ENCODE measurements at regions not wholly inside any gene's neighbourhood (a gene's known extent, or its start where the extent isn't known, plus 50 kb on each side); places are given as distances from the start of the nearest gene placed in this dataset.

DNA sequence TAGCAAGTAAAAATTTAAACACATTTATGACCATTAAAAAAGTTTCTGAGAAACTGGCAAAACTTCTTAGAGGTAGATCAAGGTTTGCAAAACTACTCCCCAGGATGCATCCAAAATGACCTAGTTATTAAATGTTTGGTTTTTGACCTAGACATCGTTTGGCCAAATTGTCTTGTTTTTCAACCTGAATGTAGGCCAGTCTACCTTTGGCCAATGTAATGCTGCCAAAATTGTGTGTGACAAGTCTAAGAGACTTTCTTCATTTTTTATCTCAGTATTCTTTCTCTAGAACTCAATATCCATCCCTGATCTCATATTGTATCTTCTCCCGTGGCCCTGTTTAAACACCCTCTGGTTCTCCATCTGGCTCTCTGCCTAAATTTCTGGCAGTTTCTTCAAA is 202.0 kb downstream of the CXCL12 start:
- Mint-ChIP-seq H3K9me3 (no peaks in the 10 kb centered on the region), H3K4me1 (no peaks in the 10 kb centered on the region), H3K36me3 (ENCODE audit: insufficient read depth) (no peaks in the 10 kb centered on the region), H3K27ac (ENCODE audit: low read depth) (no peak overlapping the region), H3K27me3 (peaks cover 9% of the 10 kb centered on the region), H3K4me3 (no peak overlapping the region)
- DNase-seq (ENCODE audit: low spot score in 2 of 2) (no peak), ATAC-seq (replicated peaks; ENCODE audit: extremely low read depth, poor library complexity, severe bottlenecking) (no peak)

DNA sequence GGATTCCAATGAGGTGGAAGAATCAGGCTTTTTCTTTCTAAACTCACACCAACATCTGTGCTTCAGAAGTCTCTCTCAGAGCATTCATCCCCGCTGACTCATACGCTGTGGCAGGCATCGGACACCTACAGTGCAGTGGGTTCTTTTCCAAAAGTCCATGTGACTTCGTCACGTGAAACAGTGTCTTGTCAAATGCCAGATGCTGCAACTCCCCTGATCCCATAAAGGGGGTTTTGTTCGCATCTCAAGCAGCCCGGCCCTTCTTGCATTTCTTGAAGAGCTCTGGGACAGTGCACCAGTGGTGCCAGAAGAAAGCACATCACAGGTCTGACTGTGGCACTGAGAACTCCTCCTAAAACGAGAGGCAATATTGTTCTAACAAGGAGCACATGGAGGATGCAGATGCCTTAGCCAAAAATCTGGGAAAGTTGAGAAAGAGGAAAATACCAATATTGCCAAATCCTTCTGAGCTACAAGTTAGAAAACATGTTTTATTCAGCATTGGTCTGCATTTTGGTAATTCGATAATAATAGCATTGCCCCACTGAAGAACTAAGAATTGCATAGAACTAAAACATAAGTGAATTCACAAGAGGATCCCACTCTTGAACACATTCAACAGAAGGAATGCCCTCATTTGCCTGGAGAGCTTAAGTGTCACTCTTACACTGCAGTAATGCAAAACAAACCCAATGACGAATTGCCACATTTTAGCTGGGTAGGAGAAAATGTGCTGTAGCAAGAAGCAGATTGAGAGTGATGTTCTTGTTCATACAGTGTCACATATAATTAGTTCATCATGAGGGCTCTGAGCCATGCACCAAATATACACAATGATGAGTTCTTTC is 204.4 kb downstream of the CXCL12 start:
- ATAC-seq (replicated peaks; ENCODE audit: extremely low read depth, poor library complexity, severe bottlenecking) (no peak), DNase-seq (ENCODE audit: low spot score in 2 of 2) (no peak)

DNA sequence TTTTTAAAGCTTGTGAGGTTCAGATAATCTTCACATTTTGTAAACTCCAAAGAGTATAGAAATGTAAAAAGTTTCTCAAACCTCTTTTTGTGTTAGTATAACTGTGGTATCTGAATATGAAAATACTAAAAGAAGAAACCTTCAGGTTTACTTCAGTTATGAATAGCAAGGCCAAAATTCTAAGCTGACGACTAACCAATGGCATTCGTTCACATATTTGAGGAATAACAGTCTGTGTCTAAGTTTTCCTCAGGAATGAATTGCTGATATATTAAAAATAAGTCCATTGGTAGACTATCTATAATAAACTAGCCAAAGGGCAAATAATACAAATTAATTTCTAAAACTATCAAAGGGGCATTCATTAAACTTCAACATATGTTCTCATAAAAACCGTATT is 206.0 kb downstream of the CXCL12 start:
- DNase-seq (ENCODE audit: low spot score in 2 of 2) = no peak
- H3K27me3 Mint-ChIP-seq = no peaks in the 10 kb centered on the region
- no peaks in the 10 kb centered on the region for H3K4me1 Mint-ChIP-seq

More for the DNA sequence above, 204.4 kb downstream of the CXCL12 start:
- H3K4me1 Mint-ChIP-seq = no peaks in the 10 kb centered on the region
- H3K27me3 Mint-ChIP-seq = peaks cover 9% of the 10 kb centered on the region
- H3K9me3 Mint-ChIP-seq = no peaks in the 10 kb centered on the region
- H3K36me3 Mint-ChIP-seq (ENCODE audit: insufficient read depth) = no peaks in the 10 kb centered on the region
- H3K27ac Mint-ChIP-seq (ENCODE audit: low read depth) = no peak overlapping the region
- H3K4me3 Mint-ChIP-seq = no peak overlapping the region

DNA sequence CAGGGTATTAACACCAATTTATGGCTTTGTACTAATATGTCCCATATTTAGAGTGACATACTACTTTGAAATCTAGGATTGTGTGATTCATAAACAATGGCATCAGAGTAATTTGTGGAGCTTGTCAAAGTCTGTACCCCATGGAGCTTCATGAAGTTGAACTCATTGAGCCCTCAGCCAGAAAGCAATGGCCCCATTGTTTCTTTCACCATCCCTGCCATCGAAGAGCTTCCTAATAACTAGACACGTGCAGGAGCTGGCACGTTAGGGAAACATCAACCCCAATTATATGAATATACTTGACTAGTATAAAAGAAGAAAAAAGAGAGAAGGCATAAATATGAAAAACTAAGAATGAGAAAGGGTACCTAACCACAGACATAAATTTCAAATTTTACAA is 206.6 kb downstream of the CXCL12 start:
- ATAC-seq (replicated peaks; ENCODE audit: extremely low read depth, poor library complexity, severe bottlenecking) (no peak), DNase-seq (ENCODE audit: low spot score in 2 of 2) (no peak)
- no peaks in the 10 kb centered on the region for H3K36me3 Mint-ChIP-seq (ENCODE audit: insufficient read depth)
- H3K27me3 Mint-ChIP-seq = no peaks in the 10 kb centered on the region
- H3K4me1 Mint-ChIP-seq = no peaks in the 10 kb centered on the region
- H3K27ac Mint-ChIP-seq (ENCODE audit: low read depth) = no peak overlapping the region
- no peaks in the 10 kb centered on the region for H3K9me3 Mint-ChIP-seq
- no peak overlapping the region for H3K4me3 Mint-ChIP-seq

More for the DNA sequence above, 206.0 kb downstream of the CXCL12 start:
- no peaks in the 10 kb centered on the region for H3K9me3 Mint-ChIP-seq
- no peak for ATAC-seq (replicated peaks; ENCODE audit: extremely low read depth, poor library complexity, severe bottlenecking)
- no peak overlapping the region for H3K4me3 Mint-ChIP-seq
- H3K36me3 Mint-ChIP-seq (ENCODE audit: insufficient read depth) = no peaks in the 10 kb centered on the region
- H3K27ac Mint-ChIP-seq (ENCODE audit: low read depth) = no peak overlapping the region

DNA sequence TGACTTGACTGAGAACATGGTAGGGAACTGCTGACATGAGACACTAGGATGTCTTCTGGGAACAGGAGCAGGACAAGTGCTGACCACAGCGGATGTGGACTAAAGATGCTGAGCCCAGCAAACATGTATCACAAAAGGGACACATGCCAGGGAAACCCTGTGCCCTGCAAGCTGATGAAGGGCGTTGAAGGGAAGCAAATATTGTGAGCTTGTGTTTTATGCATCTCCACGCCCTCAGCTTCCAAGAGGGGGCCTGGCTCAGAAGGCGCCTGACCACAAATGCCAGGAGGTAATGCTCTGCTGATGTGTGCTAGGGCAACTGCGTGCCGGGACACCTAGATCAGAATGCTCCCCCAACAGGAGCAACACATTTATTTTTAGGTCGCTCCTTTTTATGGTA is 207.3 kb downstream of the CXCL12 start:
- no peak overlapping the region for H3K4me3 Mint-ChIP-seq

DNA sequence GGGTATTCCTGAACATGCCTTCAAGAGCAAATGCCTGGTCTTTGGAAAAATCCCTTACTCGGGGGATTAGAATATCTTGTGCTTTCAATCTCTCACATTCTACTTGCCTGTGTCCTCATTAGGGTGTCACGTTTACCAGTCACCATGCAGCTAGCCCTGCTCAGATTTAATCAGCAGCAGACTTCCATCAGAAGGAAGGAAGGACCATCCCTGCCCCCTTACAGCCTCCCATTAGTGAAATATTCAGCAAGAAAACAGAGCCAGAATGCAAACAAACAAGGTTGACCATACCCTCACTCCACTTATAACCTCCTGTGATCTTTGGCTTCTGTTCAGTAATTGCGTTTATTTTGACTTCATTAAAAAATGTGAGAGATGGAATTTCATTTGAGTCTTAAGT is 208.6 kb downstream of the CXCL12 start:
- Mint-ChIP-seq H3K4me1 (no peaks in the 10 kb centered on the region), H3K36me3 (ENCODE audit: insufficient read depth) (no peaks in the 10 kb centered on the region), H3K4me3 (no peak overlapping the region), H3K27me3 (peaks cover 8% of the 10 kb centered on the region), H3K27ac (ENCODE audit: low read depth) (no peak overlapping the region), H3K9me3 (no peaks in the 10 kb centered on the region)
- ATAC-seq (replicated peaks; ENCODE audit: extremely low read depth, poor library complexity, severe bottlenecking) (no peak), DNase-seq (ENCODE audit: low spot score in 2 of 2) (no peak)

More for the DNA sequence above, 207.3 kb downstream of the CXCL12 start:
- H3K4me1 Mint-ChIP-seq = no peaks in the 10 kb centered on the region
- no peaks in the 10 kb centered on the region for H3K27me3 Mint-ChIP-seq
- H3K9me3 Mint-ChIP-seq = no peaks in the 10 kb centered on the region
- no peaks in the 10 kb centered on the region for H3K36me3 Mint-ChIP-seq (ENCODE audit: insufficient read depth)
- DNase-seq (ENCODE audit: low spot score in 2 of 2) (no peak), ATAC-seq (replicated peaks; ENCODE audit: extremely low read depth, poor library complexity, severe bottlenecking) (no peak)
- no peak overlapping the region for H3K27ac Mint-ChIP-seq (ENCODE audit: low read depth)

DNA sequence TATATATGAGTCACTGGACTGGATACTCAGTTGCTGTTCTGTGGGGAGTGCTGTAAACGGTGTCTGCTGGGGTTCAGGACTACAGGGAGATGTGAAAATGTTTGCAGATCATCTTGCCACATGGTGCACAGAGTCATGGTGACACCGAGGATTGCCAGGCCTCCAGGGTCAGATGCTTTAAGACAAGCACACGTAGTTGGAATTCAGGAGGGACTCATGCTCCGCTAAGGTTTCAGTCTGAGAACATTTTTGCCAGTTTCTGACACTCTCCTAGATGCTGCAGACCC is 211.3 kb downstream of the CXCL12 start:
- no peak overlapping the region for H3K27ac Mint-ChIP-seq (ENCODE audit: low read depth)
- H3K27me3 Mint-ChIP-seq = peaks cover 34% of the 10 kb centered on the region
- no peak for DNase-seq (ENCODE audit: low spot score in 2 of 2)
- H3K9me3 Mint-ChIP-seq = no peaks in the 10 kb centered on the region
- no peak for ATAC-seq (replicated peaks; ENCODE audit: extremely low read depth, poor library complexity, severe bottlenecking)
- H3K36me3 Mint-ChIP-seq (ENCODE audit: insufficient read depth) = no peaks in the 10 kb centered on the region
- no peak overlapping the region for H3K4me3 Mint-ChIP-seq
- H3K4me1 Mint-ChIP-seq = no peaks in the 10 kb centered on the region

DNA sequence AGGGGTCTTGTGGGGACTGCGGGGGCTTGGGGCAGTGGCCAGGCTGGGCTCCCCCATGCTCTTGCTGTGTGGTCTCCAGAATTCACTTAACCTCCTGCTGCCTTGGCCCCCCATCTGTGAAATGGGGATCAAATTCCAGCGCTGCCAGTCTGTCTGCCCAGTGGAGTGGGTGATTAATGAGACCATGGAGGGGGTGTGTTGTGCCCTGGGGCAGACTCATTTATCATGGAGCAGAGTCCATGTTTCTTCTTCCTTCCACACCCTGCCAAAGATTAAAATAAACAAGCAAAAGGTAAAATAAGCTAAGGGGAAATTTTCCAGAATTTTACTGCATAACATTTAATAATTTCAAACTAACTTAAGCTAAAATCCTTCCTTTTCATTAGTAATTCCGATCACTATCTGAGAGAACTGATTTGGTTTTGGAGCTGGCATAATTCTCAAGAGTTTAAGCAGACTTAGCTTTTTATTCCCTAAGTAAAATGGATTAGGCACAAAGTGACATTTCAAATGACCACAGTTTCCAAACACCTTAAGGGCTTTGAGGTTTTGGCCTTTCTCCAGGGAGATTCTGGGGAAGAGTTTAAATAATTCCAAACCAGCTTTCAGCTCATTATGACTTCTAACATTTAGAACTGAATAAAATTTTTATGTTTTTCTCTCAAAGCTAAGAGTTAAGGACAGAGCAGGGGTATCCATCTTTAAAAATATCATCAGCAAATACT is 211.9 kb downstream of the CXCL12 start:
- ATAC-seq (replicated peaks; ENCODE audit: extremely low read depth, poor library complexity, severe bottlenecking) (no peak), DNase-seq (ENCODE audit: low spot score in 2 of 2) (no peak)
- Mint-ChIP-seq H3K27me3 (peaks cover 39% of the 10 kb centered on the region), H3K27ac (ENCODE audit: low read depth) (no peak overlapping the region), H3K9me3 (no peaks in the 10 kb centered on the region), H3K4me1 (no peaks in the 10 kb centered on the region), H3K36me3 (ENCODE audit: insufficient read depth) (no peaks in the 10 kb centered on the region), H3K4me3 (no peak overlapping the region)

DNA sequence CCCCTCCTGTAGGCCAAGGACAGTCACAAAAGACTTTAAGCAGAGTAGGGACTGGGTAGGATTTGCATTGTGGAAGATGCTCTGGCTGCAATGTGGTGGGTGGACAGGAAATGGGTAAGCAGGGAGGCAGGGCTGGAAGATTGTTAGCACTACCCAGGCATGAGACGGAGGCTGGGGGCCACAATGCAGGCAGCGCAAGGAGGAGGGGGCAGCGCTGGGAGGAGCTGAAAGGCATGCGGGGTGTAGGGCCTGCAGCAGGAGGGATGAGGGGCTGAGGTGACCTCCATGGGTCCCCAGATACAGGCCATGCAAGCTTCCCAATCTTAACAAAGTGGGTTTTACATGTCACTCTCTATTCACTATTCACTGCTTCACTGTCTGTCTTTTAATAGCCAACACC is 213.1 kb downstream of the CXCL12 start:
- Mint-ChIP-seq H3K27me3 (peaks cover 44% of the 10 kb centered on the region), H3K4me1 (no peaks in the 10 kb centered on the region), H3K9me3 (no peaks in the 10 kb centered on the region), H3K36me3 (ENCODE audit: insufficient read depth) (no peaks in the 10 kb centered on the region), H3K27ac (ENCODE audit: low read depth) (no peak overlapping the region), H3K4me3 (no peak overlapping the region)
- DNase-seq (ENCODE audit: low spot score in 2 of 2) (no peak), ATAC-seq (replicated peaks; ENCODE audit: extremely low read depth, poor library complexity, severe bottlenecking) (no peak)

DNA sequence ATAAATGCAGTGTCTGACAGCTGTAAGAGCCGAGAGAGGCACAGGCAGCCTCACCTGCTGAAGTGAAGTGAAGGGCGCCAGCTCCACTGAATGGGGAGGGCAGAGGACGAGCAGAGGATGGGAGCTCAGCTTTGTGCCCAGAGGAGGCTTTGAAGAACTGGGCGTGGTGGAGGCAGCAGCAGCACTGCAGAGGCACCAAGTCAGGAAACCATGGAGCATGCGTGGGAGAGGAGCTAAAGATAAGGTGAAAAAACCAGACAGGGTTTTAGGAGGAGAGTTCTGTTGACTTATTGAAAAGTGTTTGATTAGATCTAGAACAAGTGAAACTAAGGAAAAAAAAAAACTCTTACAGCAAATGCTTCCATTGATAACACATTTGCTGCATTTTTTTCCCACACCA is 216.4 kb downstream of the CXCL12 start:
- Mint-ChIP-seq H3K9me3 (no peaks in the 10 kb centered on the region), H3K4me3 (no peak overlapping the region), H3K4me1 (no peaks in the 10 kb centered on the region), H3K27me3 (peaks cover 44% of the 10 kb centered on the region), H3K27ac (ENCODE audit: low read depth) (no peak overlapping the region), H3K36me3 (ENCODE audit: insufficient read depth) (no peaks in the 10 kb centered on the region)
- ATAC-seq (replicated peaks; ENCODE audit: extremely low read depth, poor library complexity, severe bottlenecking) (no peak), DNase-seq (ENCODE audit: low spot score in 2 of 2) (no peak)

DNA sequence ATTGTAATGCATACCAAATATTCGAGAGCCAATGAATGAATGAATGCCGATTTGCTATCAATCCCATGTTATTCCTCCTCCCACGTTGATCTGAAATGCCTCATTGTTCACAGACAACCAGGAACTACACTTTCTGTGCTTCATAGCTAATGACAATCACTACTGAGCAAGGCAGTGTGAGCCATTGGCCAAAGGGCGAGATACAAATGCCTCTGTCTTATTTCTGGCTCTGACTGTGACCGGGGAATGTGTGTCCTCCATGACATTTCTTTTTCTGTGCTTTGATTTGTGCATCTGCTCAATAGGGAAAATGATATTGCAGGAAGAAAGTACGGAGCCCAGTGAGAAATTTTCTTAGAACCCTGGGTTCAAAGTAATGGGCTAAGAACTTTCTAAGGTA is 217.1 kb downstream of the CXCL12 start:
- DNase-seq (ENCODE audit: low spot score in 2 of 2) (no peak), ATAC-seq (replicated peaks; ENCODE audit: extremely low read depth, poor library complexity, severe bottlenecking) (no peak)
- H3K4me3 Mint-ChIP-seq = no peak overlapping the region
- H3K27me3 Mint-ChIP-seq = peaks cover 44% of the 10 kb centered on the region
- H3K9me3 Mint-ChIP-seq = no peaks in the 10 kb centered on the region
- no peaks in the 10 kb centered on the region for H3K36me3 Mint-ChIP-seq (ENCODE audit: insufficient read depth)
- H3K27ac Mint-ChIP-seq (ENCODE audit: low read depth) = no peak overlapping the region
- no peaks in the 10 kb centered on the region for H3K4me1 Mint-ChIP-seq

DNA sequence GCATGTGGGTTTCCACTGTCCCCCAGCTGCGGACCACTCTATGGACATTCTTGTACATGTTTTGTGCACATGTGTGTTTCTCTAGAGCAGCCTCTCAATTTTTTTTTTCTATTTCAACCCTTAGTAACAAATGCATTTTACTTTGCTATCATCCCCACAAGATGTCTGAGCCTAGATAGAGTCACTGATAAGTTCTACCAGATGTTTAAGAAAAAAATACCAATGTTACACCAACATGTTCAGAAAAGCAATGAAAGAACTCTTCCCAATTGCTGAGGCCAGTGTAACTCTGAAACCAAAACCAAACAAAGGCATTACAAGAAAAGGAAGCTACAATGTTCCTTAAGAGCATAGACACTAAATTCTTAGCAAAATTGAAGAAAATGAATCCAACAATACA is 218.5 kb downstream of the CXCL12 start:
- Mint-ChIP-seq H3K9me3 (no peaks in the 10 kb centered on the region), H3K36me3 (ENCODE audit: insufficient read depth) (no peaks in the 10 kb centered on the region), H3K4me1 (no peaks in the 10 kb centered on the region), H3K27me3 (peaks cover 37% of the 10 kb centered on the region), H3K4me3 (no peak overlapping the region), H3K27ac (ENCODE audit: low read depth) (no peak overlapping the region)
- ATAC-seq (replicated peaks; ENCODE audit: extremely low read depth, poor library complexity, severe bottlenecking) = no peak
- no peak for DNase-seq (ENCODE audit: low spot score in 2 of 2)

DNA sequence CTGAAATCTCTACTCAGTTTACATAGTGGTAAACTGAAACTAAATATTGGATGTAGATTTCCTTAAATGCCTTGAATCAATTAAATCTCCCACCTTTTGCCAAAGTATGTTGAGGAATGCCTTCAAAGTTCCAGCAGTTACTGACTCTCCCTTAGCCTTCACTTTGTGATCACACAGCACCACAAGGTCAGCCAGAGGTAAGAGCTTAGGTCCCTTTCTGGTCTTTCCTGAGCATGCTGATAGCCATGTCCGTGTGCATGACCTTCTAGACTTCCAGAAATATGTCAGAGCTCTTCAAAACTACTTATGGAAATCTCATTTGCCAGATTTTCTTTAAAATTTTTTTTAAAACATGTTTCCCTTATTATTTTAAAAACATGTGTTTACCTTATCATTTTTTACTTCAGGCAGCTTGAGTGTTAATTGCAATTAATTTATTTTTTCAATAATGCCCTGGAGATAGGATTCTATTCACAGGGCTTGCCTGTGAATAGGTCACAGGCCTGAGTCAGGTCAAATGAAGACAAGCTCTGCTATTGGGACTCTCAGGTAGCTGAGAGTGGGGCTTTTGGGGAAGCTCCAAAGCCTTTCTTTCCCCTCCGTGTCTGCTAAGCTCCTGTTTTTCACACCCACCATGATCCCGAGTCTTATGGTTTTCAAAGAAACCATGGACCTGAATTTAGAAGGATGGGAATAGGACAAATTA is 220.5 kb downstream of the CXCL12 start:
- Mint-ChIP-seq H3K36me3 (ENCODE audit: insufficient read depth) (no peaks in the 10 kb centered on the region), H3K27me3 (peaks cover 17% of the 10 kb centered on the region), H3K4me1 (no peaks in the 10 kb centered on the region), H3K27ac (ENCODE audit: low read depth) (no peak overlapping the region), H3K4me3 (no peak overlapping the region), H3K9me3 (no peaks in the 10 kb centered on the region)
- ATAC-seq (replicated peaks; ENCODE audit: extremely low read depth, poor library complexity, severe bottlenecking) (no peak), DNase-seq (ENCODE audit: low spot score in 2 of 2) (no peak)
